GM12864 (cell line): ENCODE measurements at regions not wholly inside any gene's neighbourhood (a gene's known extent, or its start where the extent isn't known, plus 50 kb on each side); places are given as distances from the start of the nearest gene placed in this dataset.

Experiments used
- DNase-seq: peaks from one replicate; pipeline ENCODE4 v3.0.0-alpha.2; 2011; ENCODE audit warnings: low read depth
- H3K4me3 ChIP-seq: 2 replicates; pipeline ENCODE4 v1.5.1; 2011; ENCODE audit warnings: mild to moderate bottlenecking, low read depth, low read length, control low read depth
- CTCF ChIP-seq: IDR thresholded peaks from 2 replicates; pipeline ENCODE4 v1.5.1; 2011; ENCODE audit warnings: low read depth, mild to moderate bottlenecking, moderate library complexity, low read length, control low read depth, inconsistent platforms; ENCODE audit errors: missing control alignments

GRCh38 chr2:176991411-176991810 lies 221.2 kb upstream of the HNRNPA3 start:
- H3K4me3 ChIP-seq, result no peak overlapping the region
- no peak for DNase-seq
- no peak for TF ChIP-seq CTCF

- peak; percentile 22 for DNase-seq
- no peak overlapping the region for H3K4me3 ChIP-seq
- TF ChIP-seq CTCF, result no peak
These were observed 215.4 kb upstream of the HNRNPA3 start for GRCh38 chr2:176997074-176997791.

- DNase-seq, result no peak
- no peak overlapping the region for H3K4me3 ChIP-seq
- no peak for TF ChIP-seq CTCF
These were observed 214.8 kb upstream of the HNRNPA3 start for GRCh38 chr2:176997792-176998169.

- TF ChIP-seq CTCF, result no peak
- DNase-seq, result peak; percentile 22
- no peak overlapping the region for H3K4me3 ChIP-seq
These were observed 213.3 kb upstream of the HNRNPA3 start for GRCh38 chr2:176999301-176999700.

- TF ChIP-seq CTCF, result no peak
These were observed 212.4 kb upstream of the HNRNPA3 start for GRCh38 chr2:177000061-177000714.

GRCh38 chr2:177000715-177001072 lies 211.9 kb upstream of the HNRNPA3 start:
- no peak for DNase-seq
- TF ChIP-seq CTCF, result no peak
- no peak overlapping the region for H3K4me3 ChIP-seq

More at GRCh38 chr2:177000061-177000714, 212.4 kb upstream of the HNRNPA3 start:
- no peak for DNase-seq
- H3K4me3 ChIP-seq, result no peak overlapping the region

- H3K4me3 ChIP-seq, result no peak overlapping the region
- DNase-seq, result no peak
- TF ChIP-seq CTCF, result no peak
These were observed 211.3 kb upstream of the HNRNPA3 start for GRCh38 chr2:177001334-177001733.
